GM12878 (cell line): ENCODE measurements at regions not wholly inside any gene's neighbourhood (a gene's known extent, or its start where the extent isn't known, plus 50 kb on each side); places are given as distances from the start of the nearest gene placed in this dataset.

Experiments used
- CBFB ChIP-seq: IDR thresholded peaks from 2 replicates; pipeline ENCODE4 v1.6.1; 2016; ENCODE audit warnings: antibody characterized with exemption, low read depth
- CTCF ChIP-seq, 3 experiments: IDR thresholded peaks in 2 of 3; conservative IDR thresholded peaks in 1 of 3; 2 replicates each; pipeline ENCODE4 v1.5.1; 2011; ENCODE audit warnings: low read depth in 3 of 3, low read length in 3 of 3, mild to moderate bottlenecking in 3 of 3, control low read depth in 2 of 3, moderate library complexity in 2 of 3, inconsistent platforms in 1 of 3, mixed read lengths in 1 of 3; ENCODE audit not compliant: control insufficient read depth in 2 of 3, insufficient read depth in 1 of 3; ENCODE audit errors: extremely low read depth in 1 of 3
- ETV6 ChIP-seq, 2 experiments: fragments of 450-650 bp in 1 of 2; IDR thresholded peaks in 1 of 2; conservative IDR thresholded peaks in 1 of 2; 2 replicates each; pipeline ENCODE4 v1.6.1; 2014; ENCODE audit warnings: antibody characterized with exemption in 1 of 2, borderline replicate concordance in 1 of 2, low read depth in 1 of 2, mild to moderate bottlenecking in 1 of 2, moderate library complexity in 1 of 2
- HDAC2 ChIP-seq: fragments of 200-600 bp; sonication (generic); IDR thresholded peaks from 2 replicates; pipeline ENCODE4 v1.6.1; 2017
- IRF4 ChIP-seq: IDR thresholded peaks from 2 replicates; pipeline ENCODE4 v1.6.1; 2011; ENCODE audit warnings: low read depth, low read length
- MTA3 ChIP-seq: IDR thresholded peaks from 2 replicates; pipeline ENCODE4 v1.6.1; 2012; ENCODE audit warnings: low read length, inconsistent platforms, borderline replicate concordance
- POLR2A ChIP-seq: IDR thresholded peaks from 2 replicates; pipeline ENCODE4 v1.6.1; 2011; ENCODE audit warnings: low read depth, mild to moderate bottlenecking, low read length
- POLR2AphosphoS5 ChIP-seq: IDR thresholded peaks from 2 replicates; pipeline ENCODE4 v1.6.1; 2011; ENCODE audit warnings: mild to moderate bottlenecking, low read length, inconsistent platforms
- STAT1 ChIP-seq: fragments of 450-650 bp; conservative IDR thresholded peaks from 2 replicates; pipeline ENCODE4 v1.6.1; 2014; ENCODE audit warnings: antibody characterized with exemption, mild to moderate bottlenecking
- TF ChIP-seq, protein P1 (sequence below): fragments of 450-650 bp; IDR thresholded peaks from 2 replicates; pipeline ENCODE4 v1.6.1; 2017; ENCODE audit warnings: mild to moderate bottlenecking, low read depth, inconsistent platforms; ENCODE audit not compliant: poor library complexity, severe bottlenecking
- TF ChIP-seq, protein P2 (sequence below): IDR thresholded peaks from 2 replicates; pipeline ENCODE4 v1.6.1; 2012; ENCODE audit warnings: low read depth, low read length, improper control_type of control experiment

DNA sequence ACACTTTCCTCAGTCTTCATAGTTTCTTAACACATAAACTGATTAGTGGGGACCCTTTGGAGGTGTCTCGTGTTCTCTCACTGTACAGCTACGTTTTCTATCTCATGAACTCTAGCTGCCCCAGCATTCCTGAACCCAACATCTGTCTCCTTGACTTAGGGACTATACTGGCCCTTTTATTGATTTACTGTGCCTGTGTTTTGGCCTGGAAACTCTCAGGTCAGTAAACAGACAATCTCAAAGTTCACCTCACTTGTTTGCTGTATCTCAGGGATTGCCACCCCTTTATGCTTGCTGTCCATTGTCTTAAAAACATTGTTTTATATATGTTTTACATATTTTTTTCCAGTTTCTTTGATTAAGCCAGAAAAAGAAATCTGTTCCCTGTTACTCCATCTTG is 222.8 kb downstream of the FAM170A start:
- TF ChIP-seq POLR2A = no peak
- TF ChIP-seq, protein P1, sequence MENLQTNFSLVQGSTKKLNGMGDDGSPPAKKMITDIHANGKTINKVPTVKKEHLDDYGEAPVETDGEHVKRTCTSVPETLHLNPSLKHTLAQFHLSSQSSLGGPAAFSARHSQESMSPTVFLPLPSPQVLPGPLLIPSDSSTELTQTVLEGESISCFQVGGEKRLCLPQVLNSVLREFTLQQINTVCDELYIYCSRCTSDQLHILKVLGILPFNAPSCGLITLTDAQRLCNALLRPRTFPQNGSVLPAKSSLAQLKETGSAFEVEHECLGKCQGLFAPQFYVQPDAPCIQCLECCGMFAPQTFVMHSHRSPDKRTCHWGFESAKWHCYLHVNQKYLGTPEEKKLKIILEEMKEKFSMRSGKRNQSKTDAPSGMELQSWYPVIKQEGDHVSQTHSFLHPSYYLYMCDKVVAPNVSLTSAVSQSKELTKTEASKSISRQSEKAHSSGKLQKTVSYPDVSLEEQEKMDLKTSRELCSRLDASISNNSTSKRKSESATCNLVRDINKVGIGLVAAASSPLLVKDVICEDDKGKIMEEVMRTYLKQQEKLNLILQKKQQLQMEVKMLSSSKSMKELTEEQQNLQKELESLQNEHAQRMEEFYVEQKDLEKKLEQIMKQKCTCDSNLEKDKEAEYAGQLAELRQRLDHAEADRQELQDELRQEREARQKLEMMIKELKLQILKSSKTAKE = no peak
- TF ChIP-seq IRF4 = no peak
- TF ChIP-seq ETV6 (conservative IDR thresholded peaks at IDR 0.05 in 1 of 2, IDR thresholded peaks at IDR 0.05 in 1 of 2; ENCODE audit: borderline replicate concordance in 1 of 2, low read depth in 1 of 2) = no peak
- TF ChIP-seq MTA3 = no peak
- TF ChIP-seq CTCF (IDR thresholded peaks at IDR 0.05 in 2 of 3, conservative IDR thresholded peaks at IDR 0.05 in 1 of 3; ENCODE audit: control insufficient read depth in 2 of 3, extremely low read depth in 1 of 3, insufficient read depth in 1 of 3, low read depth in 3 of 3, low read length in 3 of 3) = no peak
- no peak for TF ChIP-seq STAT1
- no peak for TF ChIP-seq CBFB
- no peak for TF ChIP-seq POLR2AphosphoS5
- no peak for TF ChIP-seq HDAC2
- TF ChIP-seq, protein P2, sequence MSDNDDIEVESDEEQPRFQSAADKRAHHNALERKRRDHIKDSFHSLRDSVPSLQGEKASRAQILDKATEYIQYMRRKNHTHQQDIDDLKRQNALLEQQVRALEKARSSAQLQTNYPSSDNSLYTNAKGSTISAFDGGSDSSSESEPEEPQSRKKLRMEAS = no peak
